HG03060 (cell line): ENCODE measurements at regions not wholly inside any gene's neighbourhood (a gene's known extent, or its start where the extent isn't known, plus 50 kb on each side); places are given as distances from the start of the nearest gene placed in this dataset.

ENCODE experiments used
- ATAC-seq: cut with Tn5 transposase; IDR thresholded peaks from one replicate; pipeline ENCODE4 v1.9.1; 2021; ENCODE audit warnings: low read depth, moderate number of reproducible peaks; ENCODE audit not compliant: unreplicated experiment

DNA sequence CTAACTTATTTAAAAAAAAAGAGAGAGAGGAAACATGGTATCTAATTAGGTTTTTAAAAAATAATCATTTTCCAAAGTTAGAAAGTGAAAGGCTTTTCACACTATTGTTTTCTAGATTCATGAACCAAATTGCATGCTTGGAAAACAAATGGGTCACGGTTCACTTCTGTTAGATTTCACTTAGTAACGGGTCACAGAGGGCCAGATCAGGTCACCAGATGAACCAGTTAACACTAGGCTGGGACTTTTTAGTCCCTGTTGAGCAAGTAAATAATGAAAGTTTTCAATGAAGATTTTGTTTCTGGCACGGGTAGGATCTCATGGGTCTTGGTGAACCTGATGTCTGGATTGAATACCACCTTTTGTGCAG lies 207.2 kb upstream of the RFX3 start:
- ATAC-seq = no peak

DNA sequence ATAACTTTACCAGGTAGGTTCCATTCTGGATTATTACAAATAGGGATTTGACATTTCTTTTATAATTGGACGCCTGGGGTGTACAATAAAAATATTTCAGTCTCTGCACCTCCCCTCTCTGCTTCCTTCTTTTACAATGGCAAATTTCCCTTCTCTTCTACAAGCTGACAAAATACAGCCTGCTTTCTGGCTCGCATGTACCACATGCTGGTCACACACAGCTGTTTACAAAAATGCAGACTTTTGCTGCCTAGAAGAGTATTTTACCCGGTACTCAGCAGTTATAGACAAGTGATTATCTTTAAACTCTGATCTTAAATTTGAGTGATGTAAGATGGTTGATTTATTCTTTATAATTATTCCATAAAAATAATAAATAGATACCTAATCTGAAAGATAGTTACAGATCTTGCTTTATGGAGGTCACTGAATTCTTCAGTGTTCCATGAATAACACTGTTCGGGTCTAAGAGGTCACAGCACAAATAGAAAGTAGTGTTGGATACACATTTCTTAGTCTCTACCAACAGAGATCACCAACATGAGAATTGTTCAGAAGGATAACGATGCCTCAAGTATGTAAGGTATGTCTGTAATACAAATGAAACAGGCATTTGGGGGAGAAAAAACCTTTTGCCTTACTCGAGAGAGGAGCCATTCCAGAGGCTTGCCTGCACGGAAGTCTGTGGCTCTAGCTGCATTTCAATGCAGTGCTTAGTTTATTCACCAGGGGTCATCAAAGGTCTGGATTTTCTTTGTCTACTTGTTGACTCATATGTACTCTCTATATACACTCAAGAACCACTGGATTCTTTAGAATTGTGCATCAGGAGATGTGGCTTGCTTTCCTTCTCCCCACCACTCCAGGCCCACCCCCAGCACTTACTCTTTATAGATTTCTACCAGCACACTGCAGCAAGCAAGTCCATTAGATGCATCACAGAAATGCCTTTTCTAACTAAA lies 206.6 kb upstream of the RFX3 start:
- ATAC-seq = peak; percentile 84

DNA sequence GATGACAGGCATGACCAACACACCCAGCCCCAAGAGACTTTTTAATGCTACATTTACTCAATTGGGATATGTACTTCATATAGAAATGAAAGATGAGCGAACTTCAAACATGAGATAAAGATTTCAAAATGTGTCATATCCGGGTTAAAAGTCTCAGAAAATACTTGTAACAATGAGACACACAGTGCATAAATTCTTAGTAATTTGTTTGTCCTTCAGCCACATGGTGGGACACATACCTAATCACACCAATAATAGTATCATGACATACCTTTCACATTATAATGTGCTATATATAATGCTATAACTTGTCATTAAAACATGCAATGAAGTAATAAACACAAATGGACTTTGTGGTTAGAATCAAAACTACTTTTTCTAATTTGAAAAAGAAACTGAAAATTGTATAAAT lies 204.7 kb upstream of the RFX3 start:
- ATAC-seq = no peak

DNA sequence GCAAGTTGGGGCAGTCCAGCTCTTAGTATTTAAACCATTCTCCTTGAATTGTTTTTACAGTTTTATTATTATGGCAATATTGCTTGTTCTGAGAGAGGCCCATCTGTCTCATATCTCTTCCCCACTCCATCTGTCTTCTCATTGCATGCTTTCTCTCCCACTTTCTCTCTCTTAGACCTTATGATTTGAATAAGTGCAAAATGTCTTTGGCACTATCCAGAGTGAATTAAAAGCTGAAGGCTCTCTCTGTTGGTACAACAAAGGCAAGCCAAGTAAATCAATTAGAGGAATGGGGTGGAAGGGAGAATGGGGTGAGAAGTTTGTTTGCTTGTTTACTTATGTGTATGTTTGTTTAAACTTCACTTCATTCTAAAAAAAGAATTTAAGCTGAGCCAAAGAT lies 195.3 kb upstream of the RFX3 start:
- ATAC-seq = no peak

DNA sequence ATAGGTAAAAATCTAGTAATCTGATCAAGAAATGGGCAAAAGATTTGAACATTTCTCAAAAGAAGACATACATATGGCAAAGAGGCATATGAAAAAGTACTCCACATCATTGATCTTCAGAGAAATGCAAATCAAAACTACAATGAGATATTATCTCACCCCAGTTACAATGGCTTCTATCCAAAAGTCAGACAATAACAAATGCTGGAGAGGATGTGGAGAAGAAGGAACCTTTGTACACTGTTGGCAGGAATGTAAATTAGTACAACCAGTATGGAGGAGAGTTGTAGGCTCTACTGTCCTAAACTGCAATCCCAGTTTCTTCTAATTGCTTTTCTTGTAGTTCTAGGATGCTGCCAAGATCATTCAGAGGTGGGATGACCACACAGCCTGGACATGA lies 193.5 kb upstream of the RFX3 start:
- ATAC-seq = no peak

DNA sequence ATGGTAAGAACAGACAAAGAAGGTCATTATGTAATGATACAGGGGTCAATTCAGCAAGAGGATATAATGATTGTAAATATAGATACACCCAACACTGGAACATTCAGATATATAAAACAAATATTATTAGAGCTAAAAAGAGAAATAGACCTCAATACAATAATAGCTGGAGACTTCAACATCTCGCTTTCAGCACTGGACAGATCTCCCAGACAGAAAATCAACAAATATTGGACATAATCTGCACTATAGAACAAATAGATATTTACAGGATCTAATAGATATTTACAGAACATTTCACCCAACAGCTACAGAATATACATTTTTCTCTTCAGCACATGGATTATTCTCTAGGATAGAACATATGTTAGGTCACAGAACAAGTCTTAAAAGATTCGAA lies 190.6 kb upstream of the RFX3 start:
- ATAC-seq = no peak

DNA sequence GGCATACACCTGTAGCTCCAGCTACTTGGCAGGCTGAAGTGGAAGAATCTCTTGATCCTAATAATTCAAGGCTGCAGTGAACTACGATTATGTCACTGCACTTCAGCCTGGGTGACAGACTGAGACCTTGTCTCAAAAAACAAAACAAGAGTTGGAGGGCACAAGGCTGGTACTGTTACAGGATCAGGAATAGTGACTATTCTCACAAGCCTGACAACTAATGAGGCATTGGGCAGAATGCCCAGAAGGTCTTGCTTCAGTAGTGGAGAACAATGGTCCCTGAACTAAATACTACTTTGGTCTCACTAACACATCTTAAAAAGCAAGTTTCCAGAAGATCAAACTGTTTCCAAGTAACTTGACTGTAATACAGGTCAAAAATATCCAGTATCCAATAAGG lies 182.9 kb upstream of the RFX3 start:
- peak; percentile 65 for ATAC-seq

DNA sequence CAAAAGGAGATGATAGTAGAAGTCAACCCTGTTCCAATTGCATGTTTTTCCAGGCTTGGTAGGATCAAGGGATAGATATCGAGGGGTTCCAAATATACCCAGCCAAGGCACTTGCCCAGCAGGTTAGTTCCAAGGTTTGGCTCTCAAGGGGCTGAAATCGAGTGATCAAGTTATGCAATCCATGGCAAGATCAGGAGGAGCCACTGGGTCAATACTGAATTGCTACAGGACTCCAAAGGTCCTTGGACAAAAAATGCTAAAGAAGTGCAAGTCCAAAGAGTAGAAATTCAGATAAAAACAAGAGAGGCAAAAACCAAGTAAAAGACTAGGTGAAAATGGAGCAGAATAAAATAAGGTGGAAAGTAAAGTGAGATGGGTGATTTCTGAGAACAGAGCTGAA lies 179.1 kb upstream of the RFX3 start:
- no peak for ATAC-seq

DNA sequence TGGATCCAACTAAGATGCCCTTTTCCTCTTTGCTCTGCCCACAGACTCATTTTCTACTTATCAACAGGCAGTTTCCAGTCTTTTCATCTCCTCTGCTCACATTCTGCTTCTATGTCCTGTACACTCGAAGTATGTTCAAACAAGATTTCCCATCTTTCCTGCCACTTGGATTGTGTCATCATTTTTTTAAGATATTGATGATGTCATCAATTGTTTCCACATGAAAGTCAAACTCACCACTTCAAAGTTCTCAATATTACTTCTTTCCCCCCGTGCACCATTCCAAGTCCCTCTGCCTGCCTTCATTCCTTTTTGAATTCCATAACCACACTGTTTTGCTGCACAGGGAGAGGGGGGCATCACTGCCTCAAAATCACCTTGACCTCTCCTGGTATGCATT lies 175.0 kb upstream of the RFX3 start:
- no peak for ATAC-seq

DNA sequence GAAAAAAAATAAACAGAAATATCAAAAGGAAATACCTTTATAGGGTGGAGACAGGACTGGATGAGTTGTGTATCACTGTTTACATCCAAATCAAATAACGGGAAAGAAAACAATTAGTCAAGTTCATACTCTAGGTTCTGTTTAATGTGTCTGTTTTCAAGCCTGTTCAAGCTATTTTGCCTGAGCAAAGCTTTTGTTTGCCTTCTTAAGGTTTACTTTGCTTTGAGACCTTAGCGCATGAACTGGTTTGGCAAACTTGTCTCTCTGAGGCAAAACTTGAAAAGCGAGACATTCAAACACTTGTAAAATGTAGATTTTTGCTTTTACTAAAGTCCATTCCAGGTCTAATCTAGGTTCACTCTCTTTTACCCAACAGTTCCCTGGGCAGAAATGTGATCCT lies 174.1 kb upstream of the RFX3 start:
- ATAC-seq = no peak

DNA sequence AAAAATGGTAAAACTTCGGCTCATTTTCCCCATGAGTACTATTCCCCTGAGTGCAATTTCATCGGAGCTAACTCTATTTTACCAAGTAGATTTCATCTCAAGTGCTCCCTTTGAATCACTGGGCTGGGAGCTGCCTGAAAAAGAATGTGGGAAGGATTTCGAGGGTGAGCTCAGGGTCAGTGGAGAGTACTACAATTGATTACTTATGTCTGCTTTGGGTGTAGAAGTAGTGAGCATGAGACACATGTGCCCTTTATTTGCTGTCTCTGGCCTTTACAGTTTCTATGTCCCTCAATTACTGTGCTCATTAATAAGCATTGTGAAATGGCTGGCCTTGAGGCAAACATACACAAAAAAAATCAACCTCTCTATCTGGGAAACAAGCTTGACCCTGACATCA lies 172.7 kb upstream of the RFX3 start:
- no peak for ATAC-seq

DNA sequence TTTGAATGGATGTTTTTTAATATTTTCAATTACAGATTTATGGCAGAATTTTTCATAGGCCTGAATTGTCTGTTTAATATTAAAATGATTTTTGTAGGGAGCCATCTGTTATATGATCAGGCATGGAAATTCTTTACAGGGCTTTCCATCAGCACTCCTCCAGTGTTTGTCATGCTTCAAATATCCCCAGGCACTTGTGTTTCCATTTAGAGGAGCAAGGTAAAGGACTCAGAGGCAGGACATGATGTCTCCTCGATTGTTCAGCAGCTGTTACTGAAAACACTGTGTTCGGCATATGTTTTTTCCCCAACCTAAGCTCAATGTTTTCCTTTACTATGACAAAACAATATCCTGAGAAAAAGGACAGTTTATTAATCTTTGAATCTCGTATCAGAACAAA lies 172.3 kb upstream of the RFX3 start:
- no peak for ATAC-seq

DNA sequence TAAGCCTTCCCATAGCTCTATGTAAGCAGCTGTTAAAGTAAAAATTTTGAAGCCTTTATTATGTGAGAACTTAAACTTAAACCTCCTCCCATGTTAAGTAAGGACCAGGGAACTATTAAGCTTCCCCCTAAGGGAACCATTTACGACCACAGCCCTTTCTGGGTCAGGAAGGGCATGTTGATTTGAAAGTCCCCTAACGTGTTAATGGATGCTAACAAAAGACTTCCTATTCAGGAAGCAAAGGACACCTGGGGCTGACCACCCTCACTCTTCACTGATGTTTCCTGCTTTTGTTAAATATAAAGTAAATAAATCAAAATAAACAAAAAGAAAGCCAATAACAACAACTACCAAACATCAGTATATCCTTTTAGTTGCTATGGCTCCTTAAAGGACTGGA lies 170.6 kb upstream of the RFX3 start:
- no peak for ATAC-seq

DNA sequence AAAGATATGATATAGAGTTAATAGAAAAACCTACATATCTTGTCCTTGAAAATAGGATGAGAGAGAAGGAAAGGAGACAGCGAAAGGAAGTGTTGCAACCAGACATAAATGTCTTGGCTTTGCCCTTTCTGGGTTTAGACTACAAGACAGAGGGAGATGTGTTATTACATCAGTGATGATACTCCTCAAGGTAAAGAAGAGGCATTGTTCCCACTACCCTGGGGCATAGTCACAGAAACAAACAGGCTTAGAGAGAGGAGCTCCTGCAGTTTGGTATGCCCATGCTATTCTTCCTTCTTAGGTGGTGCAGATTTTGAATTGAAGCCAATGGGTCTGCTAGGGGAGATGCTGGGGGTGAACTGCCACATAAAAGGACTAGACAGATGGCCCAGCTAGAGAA lies 166.8 kb upstream of the RFX3 start:
- ATAC-seq = no peak

DNA sequence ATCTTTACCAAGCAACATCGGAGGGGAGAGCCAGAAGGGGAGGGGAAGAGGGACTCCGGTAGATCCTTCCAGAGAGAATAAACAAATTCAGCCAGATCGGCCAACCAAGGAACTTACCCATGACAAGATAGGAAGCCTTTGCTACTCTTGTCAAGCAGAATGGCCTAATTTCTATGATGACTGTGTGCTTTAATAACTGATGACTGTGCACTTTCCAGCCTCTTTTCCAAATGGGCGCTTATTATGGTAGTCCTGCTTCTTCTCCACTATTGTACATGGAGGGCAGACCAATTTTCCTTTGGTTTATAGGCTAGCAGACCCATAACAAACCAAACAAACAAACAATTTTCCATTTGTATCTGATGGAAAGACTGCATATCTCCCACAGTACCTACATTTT lies 163.8 kb upstream of the RFX3 start:
- no peak for ATAC-seq

DNA sequence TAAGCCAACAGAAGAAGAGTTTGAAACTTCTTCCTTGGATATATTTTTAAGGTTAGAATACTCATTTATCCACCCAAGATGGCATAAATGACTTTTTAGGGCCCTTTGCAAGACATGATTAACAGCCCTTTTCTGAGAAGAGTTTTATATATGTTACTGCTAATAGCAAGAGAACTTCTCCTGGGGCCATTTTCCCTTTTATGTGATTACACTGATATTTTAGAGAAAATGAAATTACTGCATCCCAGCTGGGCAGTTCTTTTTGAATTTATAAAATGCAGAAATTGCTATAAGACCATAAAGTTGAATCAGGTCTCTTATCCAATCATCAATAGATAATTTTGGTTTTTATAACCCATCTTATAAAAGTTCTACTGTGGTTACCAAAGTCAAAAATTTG lies 161.3 kb upstream of the RFX3 start:
- no peak for ATAC-seq

DNA sequence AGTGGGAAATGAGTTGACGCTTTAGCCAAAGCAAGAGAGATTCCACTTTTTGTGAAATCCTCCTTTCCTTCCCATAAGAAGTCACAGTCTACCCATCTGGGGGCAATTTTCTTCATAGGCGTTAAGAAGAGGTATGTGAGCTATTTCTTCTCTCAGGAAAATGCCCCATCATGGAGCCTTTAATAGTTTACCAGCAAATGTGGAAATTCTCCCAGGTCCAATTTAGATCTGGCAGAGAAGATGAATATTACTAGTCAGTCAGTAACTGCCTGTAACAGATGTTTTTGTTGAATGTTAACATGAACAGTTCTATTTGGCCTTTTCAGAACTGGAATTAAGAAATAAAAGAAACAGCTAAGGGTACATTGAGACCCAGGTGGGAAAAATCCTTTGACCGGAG lies 156.4 kb upstream of the RFX3 start:
- no peak for ATAC-seq

DNA sequence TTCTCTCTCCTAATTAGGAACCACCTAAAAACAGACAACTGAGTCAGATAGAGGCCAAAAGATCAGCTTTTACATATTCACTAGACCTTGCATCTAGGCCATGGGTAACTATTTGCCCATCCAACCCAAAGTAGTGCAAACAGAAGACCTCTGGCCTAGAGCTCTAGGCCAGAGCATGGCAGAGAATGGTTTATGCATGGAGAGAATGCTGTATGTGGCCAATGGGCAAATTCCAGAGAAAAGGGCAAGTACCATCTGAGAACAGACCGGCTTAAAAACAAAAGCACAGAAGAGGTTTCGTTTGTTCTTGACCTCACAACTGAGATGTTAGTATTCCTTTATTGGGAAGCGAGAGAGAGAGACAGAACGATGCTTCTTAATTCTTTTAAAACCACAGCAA lies 151.7 kb upstream of the RFX3 start:
- ATAC-seq = no peak

DNA sequence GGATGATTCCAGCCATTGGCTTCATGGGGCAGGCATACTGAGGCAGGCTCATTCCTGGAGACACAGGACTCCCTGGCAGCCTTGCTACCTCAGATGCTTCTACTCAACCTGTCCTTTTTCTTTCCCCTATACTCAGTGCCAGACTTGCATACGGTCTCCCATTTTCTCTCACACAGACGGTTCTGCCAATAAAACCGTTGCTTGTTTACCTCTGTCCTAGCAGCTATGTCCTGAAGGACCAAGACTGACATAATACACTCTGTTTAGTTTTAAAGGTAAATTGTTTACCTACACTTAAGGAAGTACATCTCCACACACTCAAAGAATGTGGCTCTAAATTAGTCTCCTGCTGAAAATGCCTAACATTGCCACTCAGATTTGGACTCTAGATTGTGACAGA lies 151.0 kb upstream of the RFX3 start:
- ATAC-seq = no peak

DNA sequence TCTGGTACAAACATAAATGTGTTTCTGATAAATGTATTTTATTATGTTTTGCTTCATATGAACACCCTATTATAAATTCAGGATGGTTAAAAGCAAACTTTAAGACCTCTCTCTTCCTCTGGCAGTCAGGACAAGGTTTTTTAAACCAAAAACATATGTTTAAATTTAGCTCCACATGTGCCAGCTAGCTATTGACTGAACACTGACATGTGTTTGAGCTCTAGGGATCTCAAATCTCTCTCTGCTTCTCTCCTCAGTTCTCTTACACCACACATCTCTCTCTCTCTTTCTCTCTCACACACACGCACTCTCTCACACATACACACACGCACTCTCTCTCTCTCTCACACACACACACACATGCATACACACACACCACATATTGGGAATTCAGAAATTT lies 150.1 kb upstream of the RFX3 start:
- no peak for ATAC-seq

DNA sequence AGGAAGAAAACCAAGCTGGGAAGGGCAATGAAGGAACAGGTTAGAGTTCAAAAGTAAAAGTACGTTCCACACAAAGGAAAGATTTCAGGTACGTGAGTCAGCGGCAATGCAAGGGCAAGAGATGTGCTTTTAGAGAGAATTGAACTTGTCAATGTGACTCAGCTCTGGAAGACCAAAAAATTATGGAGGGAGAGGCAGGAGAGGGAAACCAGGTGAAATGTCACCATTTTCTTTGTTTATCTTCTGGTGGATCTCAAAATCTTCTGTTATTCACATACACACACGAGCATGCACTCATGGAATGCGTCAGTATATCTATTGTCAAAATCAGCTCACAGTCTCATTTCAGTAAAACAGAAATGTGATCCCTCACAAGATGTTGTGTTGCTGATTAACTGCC lies 148.8 kb upstream of the RFX3 start:
- ATAC-seq = no peak

DNA sequence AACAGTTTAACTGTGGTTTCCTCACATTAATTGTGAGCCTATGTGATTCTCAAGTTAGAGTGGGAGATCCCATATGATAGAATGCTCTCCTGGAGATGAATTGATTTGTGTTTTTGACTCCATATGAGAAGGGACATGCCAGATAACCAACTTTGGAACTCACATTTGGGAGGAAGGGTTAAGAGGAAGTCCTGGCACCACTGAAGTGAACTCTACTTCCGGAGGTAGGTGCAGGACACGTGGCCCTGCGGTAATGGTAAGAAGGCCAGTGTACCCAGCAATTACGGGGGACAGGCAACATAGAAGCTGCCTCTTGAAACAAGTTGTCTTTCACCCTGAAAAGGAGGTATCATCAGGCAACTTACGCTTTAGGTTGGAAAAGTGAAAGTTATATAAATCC lies 146.6 kb upstream of the RFX3 start:
- ATAC-seq = no peak

DNA sequence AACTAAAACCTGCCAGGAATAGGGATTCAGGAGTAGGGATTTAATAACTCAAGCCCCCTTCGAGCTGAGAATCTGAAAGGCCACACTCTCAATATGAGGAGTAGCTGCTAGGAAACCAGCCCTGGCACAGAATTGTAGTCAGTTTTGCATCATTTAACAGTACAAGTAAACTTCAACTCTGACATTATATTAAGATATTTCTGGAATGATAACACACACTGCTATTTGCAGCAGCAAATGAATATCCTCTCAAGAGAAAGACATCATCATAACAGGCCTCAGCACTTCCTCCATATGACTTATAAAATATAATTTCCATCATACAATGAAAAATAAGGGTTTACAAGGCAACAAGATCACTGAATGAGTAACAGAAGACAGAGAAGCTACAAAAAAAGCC lies 138.2 kb upstream of the RFX3 start:
- ATAC-seq = no peak
